OCI-LY3 (cell line): ENCODE measurements at regions not wholly inside any gene's neighbourhood (a gene's known extent, or its start where the extent isn't known, plus 50 kb on each side); places are given as distances from the start of the nearest gene placed in this dataset.

Experiments
- CTCF ChIP-seq: fragments of 200-600, 300-600 bp; sonication (generic); IDR thresholded peaks from 2 replicates; pipeline ENCODE4 v1.5.1; 2014; ENCODE audit warnings: antibody characterized with exemption, low read length, low read depth
- EZH2phosphoT487 ChIP-seq: fragments of 200-600 bp; shearing (Covaris generic); IDR thresholded peaks from 2 replicates; pipeline ENCODE4 v1.6.1; 2018; ENCODE audit warnings: antibody characterized with exemption, mixed run types, low read depth

DNA sequence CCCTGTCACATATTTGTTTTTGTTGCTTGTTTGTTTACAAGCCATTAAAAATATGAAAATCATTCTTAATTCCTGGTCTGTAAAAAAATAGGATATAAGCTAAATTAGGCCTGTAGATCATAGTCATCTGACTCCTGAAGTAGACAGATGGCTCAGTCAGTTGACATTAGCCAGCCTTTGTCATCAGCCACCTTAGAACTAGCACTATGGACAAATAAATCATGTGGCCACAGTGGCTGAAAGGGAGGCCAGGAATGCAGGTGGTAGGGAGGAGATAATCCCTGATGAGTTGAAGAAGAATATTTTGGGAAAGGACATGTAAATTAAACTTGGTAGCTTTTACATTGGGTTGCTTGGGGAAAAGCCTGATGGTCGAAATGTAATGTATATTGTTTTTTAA is 1544.9 kb downstream of the SI start:
- TF ChIP-seq CTCF (no peak), EZH2phosphoT487 (no peak)
